ENCODE measurements at regions not wholly inside any gene's neighbourhood (a gene's known extent, or its start where the extent isn't known, plus 50 kb on each side); places are given as distances from the start of the nearest gene placed in this dataset.

DNA sequence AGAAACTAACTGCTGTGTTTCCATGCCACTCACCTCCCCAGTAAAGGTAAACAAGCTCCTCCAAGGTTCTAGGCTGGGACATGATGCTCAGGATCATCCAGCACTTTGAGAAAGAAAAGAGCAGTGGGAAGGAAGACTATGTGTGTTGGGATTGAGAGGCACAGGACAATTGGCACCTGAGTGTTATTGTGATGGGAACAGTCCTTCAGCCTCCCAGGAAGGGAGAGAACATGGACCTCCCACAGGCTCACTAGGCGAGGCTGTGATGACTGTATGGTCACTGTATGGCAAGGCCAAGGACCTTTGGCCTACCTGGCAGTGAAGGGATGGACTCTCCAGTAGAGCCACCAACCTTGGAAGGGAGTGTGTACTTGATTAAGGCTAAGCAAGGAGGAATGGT, 123.2 kb upstream of the UNC5B start:
- BruUV-seq (replicated peaks) = no TSS peak
- no peak for DNase-seq
- CTCF ChIA-PET = interaction anchor here (0.5 kb wide), 1 partner anchor 38 kb away, joined by 4 read pairs; no protein-coding TSS in a partner anchor
- H3K9me3 Mint-ChIP-seq (ENCODE audit: low read depth, unreplicated experiment) = no peaks in the 10 kb centered on the region
- intact Hi-C loops (cut with micrococcal nuclease; ENCODE audit: unreplicated experiment) = no loop called here
- H3K27ac Mint-ChIP-seq (ENCODE audit: unreplicated experiment) = no peak overlapping the region
- no peak overlapping the region for H3K4me3 Mint-ChIP-seq (ENCODE audit: low read depth, unreplicated experiment)
- H3K4me1 Mint-ChIP-seq (ENCODE audit: low read depth, unreplicated experiment) = no peaks in the 10 kb centered on the region
- H3K27me3 Mint-ChIP-seq (ENCODE audit: unreplicated experiment) = no peaks in the 10 kb centered on the region
- TF ChIP-seq, protein P1, sequence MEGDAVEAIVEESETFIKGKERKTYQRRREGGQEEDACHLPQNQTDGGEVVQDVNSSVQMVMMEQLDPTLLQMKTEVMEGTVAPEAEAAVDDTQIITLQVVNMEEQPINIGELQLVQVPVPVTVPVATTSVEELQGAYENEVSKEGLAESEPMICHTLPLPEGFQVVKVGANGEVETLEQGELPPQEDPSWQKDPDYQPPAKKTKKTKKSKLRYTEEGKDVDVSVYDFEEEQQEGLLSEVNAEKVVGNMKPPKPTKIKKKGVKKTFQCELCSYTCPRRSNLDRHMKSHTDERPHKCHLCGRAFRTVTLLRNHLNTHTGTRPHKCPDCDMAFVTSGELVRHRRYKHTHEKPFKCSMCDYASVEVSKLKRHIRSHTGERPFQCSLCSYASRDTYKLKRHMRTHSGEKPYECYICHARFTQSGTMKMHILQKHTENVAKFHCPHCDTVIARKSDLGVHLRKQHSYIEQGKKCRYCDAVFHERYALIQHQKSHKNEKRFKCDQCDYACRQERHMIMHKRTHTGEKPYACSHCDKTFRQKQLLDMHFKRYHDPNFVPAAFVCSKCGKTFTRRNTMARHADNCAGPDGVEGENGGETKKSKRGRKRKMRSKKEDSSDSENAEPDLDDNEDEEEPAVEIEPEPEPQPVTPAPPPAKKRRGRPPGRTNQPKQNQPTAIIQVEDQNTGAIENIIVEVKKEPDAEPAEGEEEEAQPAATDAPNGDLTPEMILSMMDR (IDR thresholded peaks at IDR 0.05; ENCODE audit: unreplicated experiment) = no peak
- no peaks in the 10 kb centered on the region for H3K36me3 Mint-ChIP-seq (ENCODE audit: insufficient read depth, unreplicated experiment)

DNA sequence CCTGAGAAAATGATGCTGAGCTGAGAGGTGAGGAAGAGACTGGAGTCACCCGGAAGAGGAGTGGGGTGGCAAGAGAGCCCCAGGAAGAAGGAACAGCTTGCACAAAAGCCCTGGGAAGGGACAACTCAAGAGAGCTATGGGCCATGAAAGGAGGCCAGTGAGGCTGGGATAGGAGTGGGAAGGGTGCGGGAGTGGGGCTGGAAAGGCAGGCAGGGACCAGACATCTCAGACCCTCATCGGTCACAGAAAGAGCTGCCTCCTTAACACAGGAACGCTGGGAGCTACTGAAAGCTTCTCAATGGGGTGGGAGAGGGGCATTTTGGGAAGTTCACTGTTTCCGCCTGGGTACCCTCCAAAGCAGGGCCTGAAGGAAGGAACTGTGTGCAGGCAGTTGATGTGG, 122.0 kb upstream of the UNC5B start:
- Mint-ChIP-seq H3K27me3 (ENCODE audit: unreplicated experiment) (no peaks in the 10 kb centered on the region), H3K9me3 (ENCODE audit: low read depth, unreplicated experiment) (no peaks in the 10 kb centered on the region), H3K27ac (ENCODE audit: unreplicated experiment) (no peak overlapping the region), H3K4me1 (ENCODE audit: low read depth, unreplicated experiment) (no peaks in the 10 kb centered on the region), H3K4me3 (ENCODE audit: low read depth, unreplicated experiment) (no peak overlapping the region), H3K36me3 (ENCODE audit: insufficient read depth, unreplicated experiment) (no peaks in the 10 kb centered on the region)
- BruUV-seq (replicated peaks) = no TSS peak
- intact Hi-C loops (cut with micrococcal nuclease; ENCODE audit: unreplicated experiment) = loop anchor here (10.0 kb wide), 1 partner anchor 114 kb away; no protein-coding TSS in a partner anchor
- DNase-seq = no peak
- CTCF ChIA-PET = interaction anchor here (0.6 kb wide), 1 partner anchor 104 kb away, joined by 3 read pairs; no protein-coding TSS in a partner anchor
- TF ChIP-seq, protein P1 (IDR thresholded peaks at IDR 0.05; ENCODE audit: unreplicated experiment) = no peak

- Mint-ChIP-seq H3K9me3 (ENCODE audit: low read depth, unreplicated experiment) (no peaks in the 10 kb centered on the region), H3K27ac (ENCODE audit: unreplicated experiment) (no peak overlapping the region), H3K4me1 (ENCODE audit: low read depth, unreplicated experiment) (no peaks in the 10 kb centered on the region), H3K4me3 (ENCODE audit: low read depth, unreplicated experiment) (no peak overlapping the region), H3K27me3 (ENCODE audit: unreplicated experiment) (no peaks in the 10 kb centered on the region), H3K36me3 (ENCODE audit: insufficient read depth, unreplicated experiment) (no peaks in the 10 kb centered on the region)
- intact Hi-C loops (cut with micrococcal nuclease; ENCODE audit: unreplicated experiment) = loop anchor here (10.0 kb wide), 1 partner anchor 114 kb away; no protein-coding TSS in a partner anchor
- CTCF ChIA-PET = no interaction called here
- DNase-seq = no peak
- no TSS peak for BruUV-seq (replicated peaks)
- TF ChIP-seq, protein P1 (IDR thresholded peaks at IDR 0.05; ENCODE audit: unreplicated experiment) = no peak
Measured at GRCh38 chr10:71090801-71091200, 121.6 kb upstream of the UNC5B start.

DNA sequence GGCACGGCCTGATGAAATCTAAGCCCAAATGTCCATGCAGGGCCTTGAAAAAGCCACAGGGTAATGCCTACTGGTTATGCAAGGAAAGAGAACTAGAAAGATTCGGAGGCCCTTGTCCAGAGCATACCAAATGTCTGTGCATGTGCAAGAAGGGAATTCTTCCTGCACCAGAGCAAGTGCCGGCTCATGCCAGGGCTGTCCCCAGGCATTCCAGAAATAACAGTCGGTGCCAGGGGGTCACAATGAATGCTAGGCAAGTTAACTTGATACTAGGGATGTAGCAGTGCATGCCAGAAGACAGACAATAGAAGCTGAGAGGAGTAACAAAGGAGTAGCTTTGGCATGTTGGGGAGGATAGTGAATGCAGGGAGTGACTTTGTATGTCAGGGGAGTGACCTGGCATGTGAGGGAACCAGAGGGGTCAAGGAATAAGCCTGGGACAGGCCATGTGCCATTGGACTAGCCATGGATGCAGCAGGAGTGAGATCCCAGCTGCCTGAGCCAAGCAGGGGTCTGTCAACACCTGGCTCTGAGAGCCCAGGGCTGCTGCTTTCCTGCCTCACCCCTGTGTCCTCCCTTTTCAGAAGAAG, 119.5 kb upstream of the UNC5B start:
- intact Hi-C loops (cut with micrococcal nuclease; ENCODE audit: unreplicated experiment) = loop anchor here (10.0 kb wide), 1 partner anchor 112 kb away; no protein-coding TSS in a partner anchor
- no peaks in the 10 kb centered on the region for H3K9me3 Mint-ChIP-seq (ENCODE audit: low read depth, unreplicated experiment)
- CTCF ChIA-PET = interaction anchor here (0.6 to 0.7 kb wide), 2 partner anchors 15 to 173 kb away, joined by 3 to 5 read pairs; no protein-coding TSS in a partner anchor
- H3K27ac Mint-ChIP-seq (ENCODE audit: unreplicated experiment) = no peak overlapping the region
- peaks cover 9% of the 10 kb centered on the region for H3K27me3 Mint-ChIP-seq (ENCODE audit: unreplicated experiment)
- no peaks in the 10 kb centered on the region for H3K4me1 Mint-ChIP-seq (ENCODE audit: low read depth, unreplicated experiment)
- no peaks in the 10 kb centered on the region for H3K36me3 Mint-ChIP-seq (ENCODE audit: insufficient read depth, unreplicated experiment)
- no peak overlapping the region for H3K4me3 Mint-ChIP-seq (ENCODE audit: low read depth, unreplicated experiment)
- BruUV-seq (replicated peaks) = no TSS peak
- no peak for DNase-seq
- TF ChIP-seq, protein P1 (IDR thresholded peaks at IDR 0.05; ENCODE audit: unreplicated experiment) = no peak

All from Calu3 (cell line).